ENCODE measurements at regions not wholly inside any gene's neighbourhood (a gene's known extent, or its start where the extent isn't known, plus 50 kb on each side); places are given as distances from the start of the nearest gene placed in this dataset.

DNA sequence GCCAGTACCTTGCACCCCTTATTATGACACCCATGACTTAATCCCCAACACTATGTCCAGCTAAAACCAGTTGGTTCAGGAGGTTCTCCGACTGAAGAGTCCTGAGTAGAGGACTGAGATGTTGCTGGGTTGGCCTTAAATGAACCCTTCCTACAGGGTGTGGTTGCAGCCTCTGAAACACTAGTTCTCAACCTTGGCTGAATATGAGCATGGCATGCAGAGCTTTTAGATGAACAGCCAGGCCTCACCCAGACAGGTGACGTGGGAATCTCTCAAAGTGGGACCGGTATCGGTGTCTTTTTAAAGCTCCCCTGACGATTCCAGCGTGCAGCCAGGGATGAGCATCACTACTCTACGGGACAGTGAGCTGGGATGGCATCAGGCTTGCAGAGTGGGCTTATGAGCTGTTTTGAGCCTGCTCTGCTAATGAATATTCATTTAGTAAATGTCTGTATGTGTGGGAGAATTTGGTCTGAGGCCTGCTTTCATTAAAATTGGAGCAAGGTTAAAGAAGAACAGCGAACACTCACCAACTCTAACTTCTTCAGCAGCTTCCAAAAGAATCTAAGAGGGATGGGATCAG lies 79.7 kb upstream of the PRICKLE2 start:
- no peak overlapping the region for H3K27ac ChIP-seq
- TF ChIP-seq, protein P1, sequence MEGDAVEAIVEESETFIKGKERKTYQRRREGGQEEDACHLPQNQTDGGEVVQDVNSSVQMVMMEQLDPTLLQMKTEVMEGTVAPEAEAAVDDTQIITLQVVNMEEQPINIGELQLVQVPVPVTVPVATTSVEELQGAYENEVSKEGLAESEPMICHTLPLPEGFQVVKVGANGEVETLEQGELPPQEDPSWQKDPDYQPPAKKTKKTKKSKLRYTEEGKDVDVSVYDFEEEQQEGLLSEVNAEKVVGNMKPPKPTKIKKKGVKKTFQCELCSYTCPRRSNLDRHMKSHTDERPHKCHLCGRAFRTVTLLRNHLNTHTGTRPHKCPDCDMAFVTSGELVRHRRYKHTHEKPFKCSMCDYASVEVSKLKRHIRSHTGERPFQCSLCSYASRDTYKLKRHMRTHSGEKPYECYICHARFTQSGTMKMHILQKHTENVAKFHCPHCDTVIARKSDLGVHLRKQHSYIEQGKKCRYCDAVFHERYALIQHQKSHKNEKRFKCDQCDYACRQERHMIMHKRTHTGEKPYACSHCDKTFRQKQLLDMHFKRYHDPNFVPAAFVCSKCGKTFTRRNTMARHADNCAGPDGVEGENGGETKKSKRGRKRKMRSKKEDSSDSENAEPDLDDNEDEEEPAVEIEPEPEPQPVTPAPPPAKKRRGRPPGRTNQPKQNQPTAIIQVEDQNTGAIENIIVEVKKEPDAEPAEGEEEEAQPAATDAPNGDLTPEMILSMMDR (conservative IDR thresholded peaks at IDR 0.05) = no peak

GRCh38 chr3:64303881-64304280 lies 78.6 kb upstream of the PRICKLE2 start:
- H3K27ac ChIP-seq = no peak overlapping the region
- TF ChIP-seq, protein P1 (conservative IDR thresholded peaks at IDR 0.05) = no peak

DNA sequence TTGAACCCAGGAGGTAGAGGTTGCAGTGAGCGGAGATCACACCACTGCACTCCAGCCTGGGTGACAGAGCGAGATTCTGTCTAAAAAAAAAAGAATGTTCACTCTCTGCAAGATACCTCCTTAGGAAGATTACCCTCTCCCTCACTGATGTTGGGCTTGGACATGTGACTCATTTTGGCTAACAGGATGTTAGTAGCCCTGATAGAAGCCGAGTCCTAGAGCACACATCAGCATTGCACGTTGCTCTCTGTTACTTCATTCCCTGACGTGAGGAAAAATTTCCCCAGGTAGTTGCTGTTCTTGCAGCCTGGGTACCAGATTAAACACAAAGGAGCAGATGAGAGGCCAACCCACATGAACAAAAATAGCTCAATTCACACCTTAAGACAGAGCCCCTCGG lies 78.1 kb upstream of the PRICKLE2 start:
- H3K27ac ChIP-seq = no peak overlapping the region
- TF ChIP-seq, protein P1 (conservative IDR thresholded peaks at IDR 0.05) = no peak

DNA sequence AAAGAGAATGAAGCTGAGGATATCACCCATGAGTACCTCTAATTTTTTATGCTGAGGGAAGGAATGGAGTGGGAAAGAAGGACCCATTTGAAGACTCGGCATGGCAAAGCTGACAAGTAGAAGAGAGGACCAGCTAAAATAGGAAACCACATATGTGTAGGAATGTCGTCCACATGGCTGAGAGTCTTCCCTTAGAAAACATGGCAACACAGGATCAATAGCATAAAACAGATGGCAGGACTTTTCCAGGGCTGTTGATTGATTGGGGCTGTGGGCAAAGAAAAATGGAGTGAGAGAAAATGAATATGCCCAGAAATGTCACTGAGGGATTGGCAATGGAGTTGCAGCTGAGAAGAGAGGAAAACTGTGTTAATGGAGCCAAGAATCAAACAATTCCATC lies 76.2 kb upstream of the PRICKLE2 start:
- TF ChIP-seq, protein P1 (conservative IDR thresholded peaks at IDR 0.05) = no peak
- H3K27ac ChIP-seq = no peak overlapping the region

GRCh38 chr3:64300790-64301423 lies 75.6 kb upstream of the PRICKLE2 start:
- H3K27ac ChIP-seq = no peak overlapping the region
- TF ChIP-seq, protein P1 (conservative IDR thresholded peaks at IDR 0.05) = no peak

- no peak overlapping the region for H3K27ac ChIP-seq
- TF ChIP-seq, protein P1 (conservative IDR thresholded peaks at IDR 0.05) = no peak
These were observed 73.9 kb upstream of the PRICKLE2 start for GRCh38 chr3:64299206-64299605.

DNA sequence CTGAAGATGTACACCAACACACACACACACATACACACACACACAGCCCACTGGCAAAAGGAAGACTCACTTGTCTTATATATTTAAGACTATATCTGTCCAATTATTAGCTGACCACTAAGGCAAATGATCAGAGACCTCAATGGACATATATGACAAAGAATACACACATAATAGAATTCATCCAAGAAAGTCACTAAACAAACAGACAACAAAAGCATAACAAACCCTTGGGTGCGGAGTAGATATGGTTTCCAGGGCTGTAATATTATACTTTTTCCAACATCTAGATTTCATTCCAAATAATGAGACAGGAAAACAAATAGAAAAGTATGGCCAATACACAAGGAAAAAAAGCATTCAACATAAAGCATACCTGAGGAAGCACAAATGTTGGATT lies 72.3 kb upstream of the PRICKLE2 start:
- no peak overlapping the region for H3K27ac ChIP-seq
- TF ChIP-seq, protein P1 (conservative IDR thresholded peaks at IDR 0.05) = no peak
